Vagina (tissue), 2 donors: ENCODE measurements at regions not wholly inside any gene's neighbourhood (a gene's known extent, or its start where the extent isn't known, plus 50 kb on each side); places are given as distances from the start of the nearest gene placed in this dataset.

Experiments
- DNase-seq, 2 donors: peaks; one replicate each; pipeline ENCODE4 v3.0.0-alpha.2; 2017; ENCODE audit errors: extremely low spot score in 2 of 2
- H3K27ac ChIP-seq: fragments of 200-600 bp; sonication (generic); one replicate; pipeline ENCODE4 v1.5.1; 2019
- H3K27me3 ChIP-seq: fragments of 200-600 bp; sonication (generic); one replicate; pipeline ENCODE4 v1.5.1; 2019
- H3K36me3 ChIP-seq, 2 donors: fragments of 200-600 bp; sonication (generic); one replicate each; pipeline ENCODE4 v1.5.1; 2017 to 2019
- H3K4me1 ChIP-seq: fragments of 200-600 bp; sonication (generic); one replicate; pipeline ENCODE4 v1.5.1; 2019
- H3K4me3 ChIP-seq, 2 donors: fragments of 200-600 bp; sonication (generic); 1 replicate in 1 of 2; 2 replicates in 1 of 2; pipeline ENCODE4 v1.5.1; 2016 to 2019
- H3K9me3 ChIP-seq: fragments of 200-600 bp; sonication (generic); one replicate; pipeline ENCODE4 v1.5.1; 2019
- POLR2A ChIP-seq, 2 donors: fragments of 450-650 bp; IDR thresholded peaks; one replicate each; pipeline ENCODE4 v1.6.1; 2017; ENCODE audit warnings: antibody characterized with exemption in 2 of 2, mild to moderate bottlenecking in 2 of 2, moderate library complexity in 2 of 2
- POLR2AphosphoS5 ChIP-seq, 2 donors: sonication (generic); formaldehyde crosslinking; IDR thresholded peaks; one replicate each; pipeline ENCODE4 v1.9.0; 2017; ENCODE audit warnings: antibody characterized with exemption in 2 of 2, mild to moderate bottlenecking in 2 of 2, low read depth in 1 of 2; ENCODE audit not compliant: insufficient read depth in 1 of 2
- intact Hi-C: fragments of 100-400 bp; cut with DNase I; formaldehyde crosslinking; loops from one replicate; pipeline ENCODE4 v1.15.1; 2023
- TF ChIP-seq, protein P1 (sequence below), 3 experiments: fragments of 450-650 bp in 2 of 3; fragments of 200-600 bp in 1 of 3; sonication (generic) in 1 of 3; IDR thresholded peaks; one replicate each; pipeline ENCODE4 v1.5.1; 2017 to 2019; ENCODE audit warnings: antibody characterized with exemption in 3 of 3, mild to moderate bottlenecking in 2 of 3, moderate library complexity in 2 of 3

DNA sequence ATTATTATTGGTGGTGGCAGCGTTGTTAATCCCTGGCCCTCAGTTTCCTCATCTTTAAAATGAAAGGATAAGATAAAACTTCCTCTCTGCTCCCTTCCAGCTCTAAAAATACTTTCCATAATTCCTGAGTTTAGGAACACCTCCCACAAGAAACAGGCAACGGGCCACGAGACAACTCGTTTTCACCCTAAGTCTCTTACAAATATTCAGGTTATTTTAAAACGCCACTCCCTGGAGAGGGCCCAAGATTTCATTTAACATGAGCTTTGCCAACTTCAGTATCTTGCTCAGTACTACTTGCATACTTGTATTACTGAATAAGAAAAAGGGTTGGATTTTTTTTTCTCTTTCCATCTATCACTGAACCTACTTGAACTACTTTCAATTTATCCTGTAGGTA is 611.1 kb upstream of the FANCL start:
- Histone ChIP-seq H3K27ac (no peak overlapping the region), H3K4me1 (no peaks in the 10 kb centered on the region), H3K27me3 (no peaks in the 10 kb centered on the region), H3K36me3 (no peaks in the 10 kb centered on the region), H3K9me3 (no peaks in the 10 kb centered on the region), H3K4me3 (no peak overlapping the region)
- intact Hi-C loops = no loop called here
- no peak for DNase-seq
- TF ChIP-seq POLR2A (IDR thresholded peaks at IDR 0.05) (no peak), POLR2AphosphoS5 (IDR thresholded peaks at IDR 0.05; ENCODE audit: insufficient read depth in 1 of 2, low read depth in 1 of 2) (no peak)
- TF ChIP-seq, protein P1, sequence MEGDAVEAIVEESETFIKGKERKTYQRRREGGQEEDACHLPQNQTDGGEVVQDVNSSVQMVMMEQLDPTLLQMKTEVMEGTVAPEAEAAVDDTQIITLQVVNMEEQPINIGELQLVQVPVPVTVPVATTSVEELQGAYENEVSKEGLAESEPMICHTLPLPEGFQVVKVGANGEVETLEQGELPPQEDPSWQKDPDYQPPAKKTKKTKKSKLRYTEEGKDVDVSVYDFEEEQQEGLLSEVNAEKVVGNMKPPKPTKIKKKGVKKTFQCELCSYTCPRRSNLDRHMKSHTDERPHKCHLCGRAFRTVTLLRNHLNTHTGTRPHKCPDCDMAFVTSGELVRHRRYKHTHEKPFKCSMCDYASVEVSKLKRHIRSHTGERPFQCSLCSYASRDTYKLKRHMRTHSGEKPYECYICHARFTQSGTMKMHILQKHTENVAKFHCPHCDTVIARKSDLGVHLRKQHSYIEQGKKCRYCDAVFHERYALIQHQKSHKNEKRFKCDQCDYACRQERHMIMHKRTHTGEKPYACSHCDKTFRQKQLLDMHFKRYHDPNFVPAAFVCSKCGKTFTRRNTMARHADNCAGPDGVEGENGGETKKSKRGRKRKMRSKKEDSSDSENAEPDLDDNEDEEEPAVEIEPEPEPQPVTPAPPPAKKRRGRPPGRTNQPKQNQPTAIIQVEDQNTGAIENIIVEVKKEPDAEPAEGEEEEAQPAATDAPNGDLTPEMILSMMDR (IDR thresholded peaks at IDR 0.05) = no peak

DNA sequence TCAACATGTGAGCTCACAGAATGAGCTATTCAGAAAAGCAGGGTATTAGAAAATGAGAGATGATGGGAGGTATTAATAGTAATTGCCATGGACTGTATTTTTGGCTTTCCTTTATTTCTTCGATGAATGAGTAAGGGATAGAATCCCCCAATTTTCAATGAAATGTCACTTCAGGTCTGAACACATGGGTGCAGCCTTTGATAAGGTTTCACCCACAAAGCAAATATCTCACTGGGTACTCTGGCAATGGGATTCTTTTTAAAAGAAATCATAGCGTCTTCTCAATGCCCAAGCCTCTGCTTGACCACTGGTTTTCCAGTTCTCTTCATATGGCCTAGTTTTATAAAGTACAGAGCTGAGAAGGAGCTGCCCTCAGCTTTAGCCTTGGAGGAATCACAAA is 610.5 kb upstream of the FANCL start:
- Histone ChIP-seq H3K27ac (no peak overlapping the region), H3K27me3 (no peaks in the 10 kb centered on the region), H3K36me3 (no peaks in the 10 kb centered on the region), H3K4me3 (no peak overlapping the region), H3K9me3 (no peaks in the 10 kb centered on the region), H3K4me1 (no peaks in the 10 kb centered on the region)
- TF ChIP-seq POLR2AphosphoS5 (IDR thresholded peaks at IDR 0.05; ENCODE audit: insufficient read depth in 1 of 2, low read depth in 1 of 2) = no peak
- TF ChIP-seq POLR2A (IDR thresholded peaks at IDR 0.05) = no peak
- TF ChIP-seq, protein P1 (IDR thresholded peaks at IDR 0.05) = no peak
- no peak for DNase-seq
- intact Hi-C loops = no loop called here

DNA sequence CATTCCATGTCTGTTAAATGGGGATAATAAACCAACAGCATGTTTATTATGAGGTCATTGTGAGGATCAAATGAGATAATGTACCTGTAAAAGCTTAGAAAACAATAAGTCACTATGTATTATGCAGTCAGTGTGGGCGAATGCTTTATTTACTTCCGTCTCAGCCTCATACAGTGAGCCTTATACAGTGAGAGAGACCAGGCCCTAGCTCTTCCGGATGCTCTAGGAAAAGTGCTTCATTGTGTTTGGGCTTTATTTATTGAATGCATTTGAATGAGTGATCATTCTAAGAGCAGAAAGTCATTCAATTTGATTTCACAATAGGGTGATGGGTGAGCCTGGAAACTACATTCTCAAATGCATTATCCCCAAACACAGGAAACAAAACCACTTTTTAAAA is 603.9 kb upstream of the FANCL start:
- H3K27me3 ChIP-seq = no peaks in the 10 kb centered on the region

DNA sequence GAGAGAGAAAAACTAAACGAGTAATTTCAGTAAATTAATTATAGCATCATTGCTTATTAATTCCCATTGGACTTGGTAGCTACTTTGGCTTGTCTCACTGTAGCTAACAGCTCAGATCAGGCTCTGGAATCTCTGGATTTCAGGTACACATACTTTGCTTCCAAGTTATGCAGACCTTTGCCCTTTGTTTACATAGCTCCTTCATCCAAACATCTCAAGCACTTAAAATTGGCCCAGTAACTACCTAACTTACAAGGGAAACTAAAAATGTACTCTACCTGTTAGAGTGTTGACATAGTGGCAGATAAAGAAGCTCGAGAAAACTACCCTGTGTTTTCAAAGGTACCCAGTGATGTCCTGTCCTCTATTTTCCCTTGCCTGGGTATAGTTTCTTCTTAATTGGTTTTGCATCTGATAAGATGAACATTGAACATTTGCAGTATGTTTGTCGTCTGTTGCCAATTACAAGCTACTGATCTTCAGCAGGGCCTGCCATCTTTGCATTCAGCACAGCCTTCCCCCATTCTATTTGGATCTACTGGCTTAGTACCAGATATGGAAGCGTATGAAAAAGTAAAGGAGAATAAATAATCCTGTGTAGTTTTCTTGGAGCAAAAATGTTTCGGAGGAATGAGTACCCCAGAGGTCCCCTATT is 601.5 kb upstream of the FANCL start:
- Histone ChIP-seq H3K36me3 (no peaks in the 10 kb centered on the region), H3K27me3 (no peaks in the 10 kb centered on the region), H3K9me3 (no peaks in the 10 kb centered on the region), H3K4me1 (no peaks in the 10 kb centered on the region), H3K4me3 (no peak overlapping the region), H3K27ac (no peak overlapping the region)
- TF ChIP-seq POLR2AphosphoS5 (IDR thresholded peaks at IDR 0.05; ENCODE audit: insufficient read depth in 1 of 2, low read depth in 1 of 2) (no peak), POLR2A (IDR thresholded peaks at IDR 0.05) (no peak)
- TF ChIP-seq, protein P1 (IDR thresholded peaks at IDR 0.05) = no peak
- DNase-seq = no peak
- intact Hi-C loops = no loop called here

More for the DNA sequence above, 603.9 kb upstream of the FANCL start:
- Histone ChIP-seq H3K27ac (no peak overlapping the region), H3K36me3 (no peaks in the 10 kb centered on the region), H3K4me1 (no peaks in the 10 kb centered on the region), H3K4me3 (no peak overlapping the region), H3K9me3 (no peaks in the 10 kb centered on the region)
- no peak for DNase-seq
- TF ChIP-seq POLR2AphosphoS5 (IDR thresholded peaks at IDR 0.05; ENCODE audit: insufficient read depth in 1 of 2, low read depth in 1 of 2) = no peak
- TF ChIP-seq POLR2A (IDR thresholded peaks at IDR 0.05) = no peak
- TF ChIP-seq, protein P1 (IDR thresholded peaks at IDR 0.05) = no peak
- intact Hi-C loops = no loop called here

DNA sequence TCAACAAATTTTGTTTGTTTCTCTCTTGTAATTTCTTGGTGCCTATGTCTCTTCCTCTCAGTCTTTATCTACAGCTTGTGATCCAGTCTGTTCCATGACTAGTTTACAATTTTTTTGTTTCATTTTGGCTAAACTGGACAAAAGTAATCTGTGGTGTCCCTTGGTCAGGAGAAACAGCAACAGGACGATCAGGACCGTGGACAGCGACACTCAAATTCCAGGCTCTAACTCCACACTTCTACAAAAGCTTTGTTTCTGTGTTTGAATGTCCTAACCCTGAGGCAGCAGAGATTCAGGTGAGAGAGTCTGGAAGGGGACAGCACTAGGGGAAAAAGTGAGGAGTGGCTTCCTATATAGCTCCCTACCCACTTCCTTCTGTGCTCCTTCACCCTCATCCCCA is 593.3 kb upstream of the FANCL start:
- intact Hi-C loops = no loop called here
- TF ChIP-seq POLR2A (IDR thresholded peaks at IDR 0.05) (no peak), POLR2AphosphoS5 (IDR thresholded peaks at IDR 0.05; ENCODE audit: insufficient read depth in 1 of 2, low read depth in 1 of 2) (no peak)
- TF ChIP-seq, protein P1 (IDR thresholded peaks at IDR 0.05) = no peak
- Histone ChIP-seq H3K9me3 (no peaks in the 10 kb centered on the region), H3K36me3 (no peaks in the 10 kb centered on the region), H3K4me1 (no peaks in the 10 kb centered on the region), H3K27me3 (no peaks in the 10 kb centered on the region), H3K4me3 (no peak overlapping the region), H3K27ac (no peak overlapping the region)
- DNase-seq = no peak
